Uterus (tissue), 3 donors: ENCODE measurements at regions not wholly inside any gene's neighbourhood (a gene's known extent, or its start where the extent isn't known, plus 50 kb on each side); places are given as distances from the start of the nearest gene placed in this dataset.
"Not testable (repeated sequence)": the region's sequence is repeated elsewhere in the genome, so short reads cannot be mapped to it uniquely, and the experiment has no call there.

Source experiments
- DNase-seq, 2 donors: peaks; one replicate each; pipeline ENCODE4 v3.0.0-alpha.2; 2019 to 2020
- H3K27ac ChIP-seq, 2 donors: fragments of 200-600 bp; sonication (generic); 1 replicate in 1 of 2; 2 replicates in 1 of 2; pipeline ENCODE4 v1.5.1; 2016 to 2018
- H3K27me3 ChIP-seq, 2 donors: fragments of 200-600 bp; sonication (generic); one replicate each; pipeline ENCODE4 v1.5.1; 2018 to 2019; ENCODE audit warnings: control low read depth in 1 of 2
- H3K36me3 ChIP-seq, 2 donors: fragments of 200-600 bp; sonication (generic); one replicate each; pipeline ENCODE4 v1.5.1; 2019; ENCODE audit warnings: control low read depth in 1 of 2
- H3K4me1 ChIP-seq, 2 donors: fragments of 200-600 bp; sonication (generic); one replicate each; pipeline ENCODE4 v1.5.1; 2018 to 2019; ENCODE audit warnings: control low read depth in 1 of 2
- H3K4me3 ChIP-seq, 2 donors: fragments of 200-600 bp; sonication (generic); 1 replicate in 1 of 2; 2 replicates in 1 of 2; pipeline ENCODE4 v1.5.1; 2018 to 2019; ENCODE audit warnings: mild to moderate bottlenecking in 1 of 2
- H3K9me3 ChIP-seq, 2 donors: fragments of 200-600 bp; sonication (generic); one replicate each; pipeline ENCODE4 v1.5.1; 2019; ENCODE audit warnings: control low read depth in 1 of 2
- CTCF ChIP-seq, 4 experiments: fragments of 200-600 bp in 2 of 4; fragments of 450-650 bp in 2 of 4; sonication (generic) in 2 of 4; IDR thresholded peaks; one replicate each; pipeline ENCODE4 v1.5.1; 2016 to 2019; ENCODE audit warnings: antibody characterized with exemption in 4 of 4, mild to moderate bottlenecking in 2 of 4, moderate library complexity in 1 of 4
- POLR2A ChIP-seq, 2 donors: fragments of 450-650 bp; IDR thresholded peaks; one replicate each; pipeline ENCODE4 v1.6.1; 2016; ENCODE audit warnings: antibody characterized with exemption in 2 of 2, mild to moderate bottlenecking in 1 of 2, moderate library complexity in 1 of 2
- intact Hi-C: fragments of 100-400 bp; cut with DNase I; formaldehyde crosslinking; loops from one replicate; pipeline ENCODE4 v1.15.1; 2023; ENCODE audit warnings: low total_unique reads
- donor health status: DM: yes; HTN: yes; CAD: no.

- no peaks in the 10 kb centered on the region for H3K4me1 ChIP-seq
- H3K9me3 ChIP-seq = no peaks in the 10 kb centered on the region
- H3K4me3 ChIP-seq = no peak overlapping the region
- intact Hi-C loops = no loop called here
- TF ChIP-seq POLR2A (IDR thresholded peaks at IDR 0.05) (no peak), CTCF (IDR thresholded peaks at IDR 0.05) (no peak)
- no peaks in the 10 kb centered on the region for H3K27me3 ChIP-seq
- no peaks in the 10 kb centered on the region for H3K36me3 ChIP-seq
- no peak for DNase-seq
- no peak overlapping the region for H3K27ac ChIP-seq
Observed at GRCh38 chr4:170198747-170199146, 109.0 kb upstream of the AADAT start.

- H3K4me1 ChIP-seq, H3K27ac ChIP-seq, intact Hi-C loops, DNase-seq, H3K27me3 ChIP-seq, H3K36me3 ChIP-seq, H3K9me3 ChIP-seq, H3K4me3 ChIP-seq: not testable (repeated sequence)
Observed at GRCh38 chr4:170194794-170195193, 105.0 kb upstream of the AADAT start.

- Histone ChIP-seq H3K36me3 (no peaks in the 10 kb centered on the region), H3K4me3 (no peak overlapping the region), H3K9me3 (no peaks in the 10 kb centered on the region), H3K27ac (no peak overlapping the region), H3K4me1 (no peaks in the 10 kb centered on the region), H3K27me3 (no peaks in the 10 kb centered on the region)
- TF ChIP-seq CTCF (IDR thresholded peaks at IDR 0.05) (no peak), POLR2A (IDR thresholded peaks at IDR 0.05) (no peak)
- no peak for DNase-seq
- intact Hi-C loops = no loop called here
Observed at GRCh38 chr4:170193496-170193895, 103.7 kb upstream of the AADAT start.

GRCh38 chr4:170190265-170190664 is 100.5 kb upstream of the AADAT start:
- no peak for TF ChIP-seq CTCF (IDR thresholded peaks at IDR 0.05)
- TF ChIP-seq POLR2A (IDR thresholded peaks at IDR 0.05) = no peak
- no peak for DNase-seq
- no peaks in the 10 kb centered on the region for H3K4me1 ChIP-seq
- intact Hi-C loops = no loop called here
- H3K36me3 ChIP-seq = no peaks in the 10 kb centered on the region
- H3K9me3 ChIP-seq = no peaks in the 10 kb centered on the region
- H3K27ac ChIP-seq = no peak overlapping the region
- H3K27me3 ChIP-seq = no peaks in the 10 kb centered on the region
- H3K4me3 ChIP-seq = no peak overlapping the region

GRCh38 chr4:170170861-170171260 is 81.1 kb upstream of the AADAT start:
- no peak overlapping the region for H3K27ac ChIP-seq
- no peak for DNase-seq
- TF ChIP-seq POLR2A (IDR thresholded peaks at IDR 0.05) (no peak), CTCF (IDR thresholded peaks at IDR 0.05) (no peak)
- no peak overlapping the region for H3K4me3 ChIP-seq
- H3K27me3 ChIP-seq = no peaks in the 10 kb centered on the region
- no peaks in the 10 kb centered on the region for H3K4me1 ChIP-seq
- intact Hi-C loops = no loop called here
- H3K9me3 ChIP-seq = no peaks in the 10 kb centered on the region
- H3K36me3 ChIP-seq = no peaks in the 10 kb centered on the region

GRCh38 chr4:170169699-170170098 is 79.9 kb upstream of the AADAT start:
- intact Hi-C loops = no loop called here
- TF ChIP-seq CTCF (IDR thresholded peaks at IDR 0.05) (no peak), POLR2A (IDR thresholded peaks at IDR 0.05) (no peak)
- Histone ChIP-seq H3K27me3 (no peaks in the 10 kb centered on the region), H3K36me3 (no peaks in the 10 kb centered on the region), H3K27ac (no peak overlapping the region), H3K4me3 (no peak overlapping the region), H3K4me1 (no peaks in the 10 kb centered on the region), H3K9me3 (no peaks in the 10 kb centered on the region)
- no peak for DNase-seq
